ENCODE measurements at regions not wholly inside any gene's neighbourhood (a gene's known extent, or its start where the extent isn't known, plus 50 kb on each side); places are given as distances from the start of the nearest gene placed in this dataset.
A peak's percentile ranks its signal among the peaks of the same experiment; 100 is the strongest.
"Not testable (repeated sequence)": the region's sequence is repeated elsewhere in the genome, so short reads cannot be mapped to it uniquely, and the experiment has no call there.

DNA sequence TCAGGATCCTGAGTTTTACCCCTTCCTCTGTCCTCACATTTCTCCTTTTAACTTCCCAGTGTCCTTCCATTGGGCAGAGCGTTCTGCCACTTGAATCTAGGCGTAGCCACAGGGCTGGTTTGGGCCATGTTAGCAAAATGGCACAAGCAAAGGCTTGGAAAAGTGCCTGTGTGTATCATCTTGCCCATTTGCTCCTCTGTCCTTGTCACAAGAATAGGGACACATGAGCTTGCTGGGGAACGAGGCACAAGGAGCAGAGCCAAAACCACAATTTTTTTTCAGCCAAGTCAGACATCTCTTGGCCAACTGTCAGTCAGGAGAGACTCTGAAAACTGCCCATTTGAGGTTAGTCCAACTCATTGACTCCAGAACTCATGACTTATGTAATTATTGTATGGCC, 285.2 kb downstream of the ZNF248 start:
- DNase-seq (ENCODE audit: low spot score) = no peak

GRCh38 chr10:37566332-37566731, 291.1 kb downstream of the ZNF248 start:
- no peak for DNase-seq (ENCODE audit: low spot score)

DNA sequence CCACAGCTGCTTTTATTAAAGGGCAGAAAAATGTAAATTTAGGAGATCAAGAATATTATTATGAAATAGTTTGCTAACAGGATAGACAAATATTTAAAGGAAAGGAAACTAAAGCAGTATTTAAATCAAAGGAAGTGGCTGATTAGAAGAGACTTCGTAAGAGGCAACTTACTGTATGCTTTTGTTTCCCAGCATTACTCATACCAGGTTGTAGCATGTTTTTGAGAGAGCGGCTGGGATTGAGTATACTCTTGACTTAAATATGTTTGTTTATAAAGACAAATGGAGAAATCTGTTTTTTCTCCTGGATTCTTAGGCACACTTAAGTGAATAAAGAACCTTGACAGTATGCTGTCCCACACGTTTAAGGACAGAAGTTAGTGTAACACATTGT, 293.7 kb downstream of the ZNF248 start:
- DNase-seq (ENCODE audit: low spot score) = no peak

- DNase-seq (ENCODE audit: low spot score) = no peak
These were observed 294.2 kb downstream of the ZNF248 start for GRCh38 chr10:37563107-37563714.

GRCh38 chr10:37552881-37553280, 304.5 kb downstream of the ZNF248 start:
- DNase-seq (ENCODE audit: low spot score) = no peak

GRCh38 chr10:37549054-37549453, 308.4 kb downstream of the ZNF248 start:
- no peak for DNase-seq (ENCODE audit: low spot score)

DNA sequence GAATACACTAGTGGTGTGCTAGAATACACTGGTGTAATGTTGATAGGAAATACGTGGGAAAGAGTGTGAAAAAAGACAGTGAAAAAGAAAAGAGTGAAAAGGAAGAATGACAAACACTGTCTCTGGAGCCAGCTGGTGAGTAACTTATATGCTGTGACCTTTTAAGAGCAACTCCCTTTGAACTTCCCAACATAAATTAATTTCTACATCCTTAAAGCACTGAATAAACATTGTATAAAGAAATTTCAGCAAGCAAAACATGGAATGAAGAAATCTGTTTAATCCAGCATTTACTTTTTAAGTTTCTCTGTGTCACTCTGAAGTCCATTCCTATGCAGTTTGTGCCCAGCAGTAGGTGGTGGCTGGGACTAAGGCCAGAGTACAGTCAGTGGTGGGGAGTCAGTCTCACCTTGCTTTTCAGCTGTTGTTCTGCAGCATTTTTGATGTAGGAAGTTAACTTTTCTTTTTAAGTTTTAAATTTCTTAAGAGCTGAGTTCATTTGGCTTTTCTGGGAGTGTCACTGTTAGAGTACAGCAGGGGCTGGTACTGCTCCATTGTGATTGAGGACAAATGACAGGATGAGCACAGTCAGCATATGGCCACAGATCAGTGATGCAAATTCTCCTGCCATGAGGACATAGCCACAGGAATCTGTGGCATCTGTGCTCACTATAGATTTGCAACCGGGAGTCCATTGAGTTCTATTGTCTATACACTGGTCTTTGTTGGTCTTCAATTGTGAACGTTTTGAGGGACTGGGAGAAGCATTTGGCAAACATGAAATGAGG, 321.8 kb downstream of the ZNF248 start:
- peak; percentile 1 for DNase-seq (ENCODE audit: low spot score)

- no peak for DNase-seq (ENCODE audit: low spot score)
These were observed 323.2 kb downstream of the ZNF248 start for GRCh38 chr10:37534166-37534565.

DNA sequence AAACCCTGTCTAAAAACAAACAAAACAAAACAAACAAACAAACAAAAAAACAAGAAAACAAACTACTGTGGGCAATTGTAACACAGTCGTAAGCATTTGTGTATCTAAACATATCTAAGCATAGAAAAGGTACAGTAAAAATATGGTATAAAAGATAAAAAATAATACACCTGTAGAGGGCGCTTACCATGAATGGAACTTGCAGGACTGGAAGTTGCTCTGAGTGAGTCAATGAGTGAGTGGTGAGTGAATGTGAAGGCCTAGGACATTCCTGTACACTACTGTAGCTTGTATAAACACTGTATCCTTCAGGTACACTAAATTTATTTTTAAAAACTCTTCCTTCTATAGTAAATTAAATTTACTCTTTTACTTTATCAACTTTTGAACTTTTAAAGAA, 332.0 kb downstream of the ZNF248 start:
- DNase-seq (ENCODE audit: low spot score) = peak; percentile 1

DNA sequence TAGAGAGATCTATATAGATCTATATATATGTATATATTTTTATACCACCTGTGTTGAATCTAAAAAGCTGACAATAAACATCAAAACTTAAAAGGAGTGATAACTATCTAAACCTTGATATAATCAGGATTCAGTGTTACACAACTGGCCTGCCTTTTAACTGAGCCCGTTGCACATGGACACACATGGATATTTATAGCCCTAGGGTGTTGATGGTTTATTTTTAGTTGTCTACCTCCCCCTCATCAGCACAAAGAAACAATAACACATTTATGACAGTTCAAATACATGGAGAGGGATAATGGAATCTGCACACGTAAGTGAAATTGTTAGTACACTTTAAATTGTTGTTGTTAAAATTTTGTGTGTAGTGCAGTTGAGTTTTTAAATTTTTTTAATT, 336.9 kb downstream of the ZNF248 start:
- DNase-seq (ENCODE audit: low spot score) = no peak

- not testable (repeated sequence) for DNase-seq (ENCODE audit: low spot score)
These were observed 346.9 kb downstream of the ZNF248 start for GRCh38 chr10:37510520-37510919.

GRCh38 chr10:37496061-37496460, 361.3 kb downstream of the ZNF248 start:
- no peak for DNase-seq (ENCODE audit: low spot score)

DNA sequence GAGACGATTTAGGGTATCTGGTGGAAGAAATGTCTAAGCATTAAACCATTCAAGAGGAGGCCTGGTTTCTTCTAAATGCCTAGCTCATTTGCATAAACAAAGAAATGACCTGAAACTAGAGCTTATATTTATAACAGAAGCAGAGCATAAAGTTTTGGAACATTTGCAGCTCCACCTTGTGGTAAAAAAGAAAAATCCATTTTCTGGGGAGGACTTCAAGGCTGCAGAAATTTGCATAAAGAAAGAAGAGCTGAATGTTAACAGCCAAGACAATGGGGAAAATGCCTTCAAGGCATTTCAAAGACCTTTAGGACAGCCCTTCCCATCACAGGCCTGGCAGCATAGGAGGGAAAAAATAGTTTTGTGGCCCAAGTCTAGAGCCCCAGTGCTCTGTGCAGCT, 362.0 kb downstream of the ZNF248 start:
- no peak for DNase-seq (ENCODE audit: low spot score)

- not testable (repeated sequence) for DNase-seq (ENCODE audit: low spot score)
These were observed 364.1 kb downstream of the ZNF248 start for GRCh38 chr10:37493185-37493796.

DNA sequence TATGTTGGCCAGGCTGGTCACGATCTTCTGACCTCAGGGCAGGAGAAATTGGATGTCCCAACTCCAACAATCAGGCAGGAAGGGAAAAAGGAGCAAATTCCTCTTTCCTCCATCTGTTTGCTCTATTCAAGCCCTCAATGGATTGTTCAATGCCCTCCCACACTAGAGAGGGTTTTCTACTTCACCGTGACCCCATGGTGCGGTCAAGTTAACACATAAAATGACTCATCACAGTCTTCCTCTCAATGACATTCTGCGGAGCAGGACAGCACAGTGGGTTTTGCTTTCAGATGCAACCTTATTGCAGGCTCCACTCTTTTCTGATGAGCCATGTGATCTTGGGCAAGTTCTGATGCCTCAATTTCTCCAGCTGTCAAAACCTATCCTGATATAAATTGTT, 364.9 kb downstream of the ANKRD30A start:
- DNase-seq (ENCODE audit: low spot score) = no peak

GRCh38 chr10:37489658-37490003, 364.2 kb downstream of the ANKRD30A start:
- DNase-seq (ENCODE audit: low spot score) = no peak

- no peak for DNase-seq (ENCODE audit: low spot score)
These were observed 363.6 kb downstream of the ANKRD30A start for GRCh38 chr10:37488792-37489657.

GRCh38 chr10:37480596-37480995, 355.2 kb downstream of the ANKRD30A start:
- DNase-seq (ENCODE audit: low spot score) = not testable (repeated sequence)

DNA sequence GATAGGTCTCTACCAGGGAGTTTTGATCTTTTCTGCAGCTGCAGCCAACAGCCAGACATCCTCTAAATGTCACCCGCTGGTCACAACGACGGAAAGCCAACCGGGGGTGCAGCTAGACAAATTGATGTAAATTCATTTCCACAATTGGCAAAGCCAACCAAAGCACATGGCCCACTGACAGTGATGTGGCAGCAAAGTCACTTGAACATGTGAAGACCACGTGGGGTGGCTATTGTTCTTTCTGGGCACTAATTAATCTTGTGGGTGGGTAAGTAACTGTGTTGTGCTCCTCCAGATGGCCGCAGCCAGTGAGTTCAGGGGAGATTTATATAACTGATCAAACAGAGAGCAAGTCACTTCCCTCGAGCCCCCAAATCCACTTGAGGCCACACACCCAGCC, 354.1 kb downstream of the ANKRD30A start:
- DNase-seq (ENCODE audit: low spot score) = no peak

GRCh38 chr10:37478381-37478780, 353.0 kb downstream of the ANKRD30A start:
- DNase-seq (ENCODE audit: low spot score) = no peak

GRCh38 chr10:37476285-37476684, 350.9 kb downstream of the ANKRD30A start:
- no peak for DNase-seq (ENCODE audit: low spot score)

GRCh38 chr10:37474645-37475044, 349.2 kb downstream of the ANKRD30A start:
- no peak for DNase-seq (ENCODE audit: low spot score)

GRCh38 chr10:37473906-37474305, 348.5 kb downstream of the ANKRD30A start:
- no peak for DNase-seq (ENCODE audit: low spot score)

All from LoVo (cell line).